Ishikawa (cell line): ENCODE measurements at regions not wholly inside any gene's neighbourhood (a gene's known extent, or its start where the extent isn't known, plus 50 kb on each side); places are given as distances from the start of the nearest gene placed in this dataset.

ENCODE experiments used
- CEBPB ChIP-seq: IDR thresholded peaks from 2 replicates; pipeline ENCODE4 v1.6.1; 2012
- CREB1 ChIP-seq: IDR thresholded peaks from 2 replicates; pipeline ENCODE4 v1.6.1; 2012; ENCODE audit warnings: low read depth
- EGR1 ChIP-seq: IDR thresholded peaks from 2 replicates; pipeline ENCODE4 v1.6.1; 2012
- EP300 ChIP-seq: IDR thresholded peaks from 2 replicates; pipeline ENCODE4 v1.6.1; 2012; ENCODE audit warnings: borderline replicate concordance
- FOXM1 ChIP-seq: IDR thresholded peaks from 2 replicates; pipeline ENCODE4 v1.6.1; 2012; ENCODE audit warnings: low read depth, borderline replicate concordance
- NFIC ChIP-seq: IDR thresholded peaks from 2 replicates; pipeline ENCODE4 v1.6.1; 2012
- RAD21 ChIP-seq: IDR thresholded peaks from 2 replicates; pipeline ENCODE4 v1.6.1; 2012; ENCODE audit warnings: low read depth
- REST ChIP-seq: IDR thresholded peaks from 2 replicates; pipeline ENCODE4 v1.6.1; 2012; ENCODE audit warnings: low read depth, mild to moderate bottlenecking
- TAF1 ChIP-seq: IDR thresholded peaks from 2 replicates; pipeline ENCODE4 v1.6.1; 2012; ENCODE audit warnings: low read depth, mild to moderate bottlenecking
- TCF12 ChIP-seq: IDR thresholded peaks from 2 replicates; pipeline ENCODE4 v1.6.1; 2012; ENCODE audit warnings: low read depth
- TEAD4 ChIP-seq: IDR thresholded peaks from 2 replicates; pipeline ENCODE4 v1.6.1; 2012
- YY1 ChIP-seq: IDR thresholded peaks from 2 replicates; pipeline ENCODE4 v1.6.1; 2012; ENCODE audit warnings: low read depth
- ZBTB7A ChIP-seq: IDR thresholded peaks from 2 replicates; pipeline ENCODE4 v1.6.1; 2012; ENCODE audit warnings: low read depth
- TF ChIP-seq, protein P1 (sequence below): IDR thresholded peaks from 2 replicates; pipeline ENCODE4 v1.6.1; 2012
- TF ChIP-seq, protein P2 (sequence below): IDR thresholded peaks from 2 replicates; pipeline ENCODE4 v1.6.1; 2012

- TF ChIP-seq EGR1: no peak
- TF ChIP-seq REST: no peak
- TF ChIP-seq TCF12: no peak
- no peak for TF ChIP-seq FOXM1
- TF ChIP-seq, protein P1, sequence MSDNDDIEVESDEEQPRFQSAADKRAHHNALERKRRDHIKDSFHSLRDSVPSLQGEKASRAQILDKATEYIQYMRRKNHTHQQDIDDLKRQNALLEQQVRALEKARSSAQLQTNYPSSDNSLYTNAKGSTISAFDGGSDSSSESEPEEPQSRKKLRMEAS: no peak
- no peak for TF ChIP-seq TAF1
- TF ChIP-seq CEBPB: no peak
- TF ChIP-seq NFIC: no peak
- no peak for TF ChIP-seq YY1
- TF ChIP-seq, protein P2, sequence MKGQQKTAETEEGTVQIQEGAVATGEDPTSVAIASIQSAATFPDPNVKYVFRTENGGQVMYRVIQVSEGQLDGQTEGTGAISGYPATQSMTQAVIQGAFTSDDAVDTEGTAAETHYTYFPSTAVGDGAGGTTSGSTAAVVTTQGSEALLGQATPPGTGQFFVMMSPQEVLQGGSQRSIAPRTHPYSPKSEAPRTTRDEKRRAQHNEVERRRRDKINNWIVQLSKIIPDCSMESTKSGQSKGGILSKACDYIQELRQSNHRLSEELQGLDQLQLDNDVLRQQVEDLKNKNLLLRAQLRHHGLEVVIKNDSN: no peak
- no peak for TF ChIP-seq TEAD4
- TF ChIP-seq ZBTB7A: no peak
Measured at GRCh38 chr22:22705328-22706100, 61.1 kb downstream of the GGTLC2 start.

- no peak for TF ChIP-seq ZBTB7A
- TF ChIP-seq TEAD4: no peak
- TF ChIP-seq YY1: no peak
- no peak for TF ChIP-seq EGR1
- TF ChIP-seq RAD21: no peak
- TF ChIP-seq CREB1: no peak
- TF ChIP-seq CEBPB: no peak
- TF ChIP-seq, protein P1: no peak
- no peak for TF ChIP-seq FOXM1
- TF ChIP-seq, protein P2: no peak
Measured at GRCh38 chr22:22706253-22706915, 62.0 kb downstream of the GGTLC2 start.

- TF ChIP-seq RAD21 (peak; percentile 61), TEAD4 (no peak), CREB1 (no peak), EP300 (no peak)
- TF ChIP-seq, protein P2: no peak
Measured at GRCh38 chr22:22709719-22710445, 65.5 kb downstream of the GGTLC2 start.

GRCh38 chr22:22710719-22711531, 66.5 kb downstream of the GGTLC2 start:
- TF ChIP-seq YY1: no peak
- TF ChIP-seq RAD21: peak; percentile 28; the same call in 1 of the 2 replicates

DNA sequence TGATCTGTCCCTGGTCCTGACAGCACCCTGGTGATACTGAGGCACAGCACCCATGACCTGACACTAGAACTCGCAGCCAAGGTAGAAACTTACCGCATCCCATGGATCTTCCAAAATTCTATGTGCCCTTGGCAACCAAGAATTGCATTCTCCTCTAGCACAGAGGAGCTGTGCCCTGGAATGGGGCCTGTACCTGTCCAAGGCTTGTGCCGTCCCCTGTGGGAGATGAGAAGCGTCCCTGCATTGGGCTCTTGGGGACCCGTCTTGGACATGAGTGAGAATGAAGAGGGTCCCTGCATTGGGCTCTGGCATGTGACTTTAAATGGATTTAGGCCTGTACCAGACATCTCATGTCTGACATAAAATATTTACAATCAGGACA, 67.1 kb downstream of the GGTLC2 start:
- TF ChIP-seq FOXM1 (no peak), REST (peak; percentile 30; the same call in 1 of the 2 replicates)
